Natural killer cell (primary cell): ENCODE measurements at regions not wholly inside any gene's neighbourhood (a gene's known extent, or its start where the extent isn't known, plus 50 kb on each side); places are given as distances from the start of the nearest gene placed in this dataset.
"Not testable (repeated sequence)": the region's sequence is repeated elsewhere in the genome, so short reads cannot be mapped to it uniquely, and the experiment has no call there.

Experiments used
- ATAC-seq, 3 donors: fragments of 150-1000 bp in 2 of 3; fragments of 200-7000 bp in 1 of 3; cut with Tn5 transposase; 1 replicate in 1 of 3; 2 replicates in 2 of 3; pipeline ENCODE4 v1.10.0; 2021; ENCODE audit warnings: mild to moderate bottlenecking in 2 of 3, moderate library complexity in 2 of 3
- DNase-seq, 2 donors: peaks; one replicate each; pipeline versions ENCODE4 v3.0.0 to v3.0.0-alpha.2; 2013 to 2021; ENCODE audit warnings: mixed read lengths in 1 of 2
- H3K27ac ChIP-seq: one replicate; pipeline ENCODE4 v1.5.1; 2013; ENCODE audit warnings: mild to moderate bottlenecking, low read length
- H3K27me3 ChIP-seq: one replicate; pipeline ENCODE4 v1.6.1; 2013; ENCODE audit warnings: low read length; ENCODE audit not compliant: control insufficient read depth, insufficient read depth
- H3K36me3 ChIP-seq: one replicate; pipeline ENCODE4 v1.6.1; 2013; ENCODE audit warnings: low read length; ENCODE audit not compliant: control insufficient read depth, insufficient read depth
- H3K4me1 ChIP-seq: one replicate; pipeline ENCODE4 v1.6.1; 2013; ENCODE audit warnings: low read length; ENCODE audit not compliant: control insufficient read depth, insufficient read depth
- H3K4me3 ChIP-seq: one replicate; pipeline ENCODE4 v1.5.1; 2013; ENCODE audit warnings: low read length
- H3K9me3 ChIP-seq: one replicate; pipeline ENCODE4 v1.6.1; 2013; ENCODE audit warnings: low read length; ENCODE audit not compliant: control insufficient read depth, insufficient read depth
- H3K27ac Mint-ChIP-seq, 2 donors: one replicate each; pipeline ENCODE4 v1.8.0; 2022; ENCODE audit warnings: mild to moderate bottlenecking in 2 of 2, mixed read lengths in 2 of 2, moderate library complexity in 1 of 2
- H3K27me3 Mint-ChIP-seq, 2 donors: one replicate each; pipeline ENCODE4 v1.8.0; 2022; ENCODE audit warnings: low read depth in 2 of 2, mixed read lengths in 2 of 2
- H3K36me3 Mint-ChIP-seq: one replicate; pipeline ENCODE4 v1.8.0; 2022; ENCODE audit warnings: mixed read lengths
- H3K4me1 Mint-ChIP-seq, 2 donors: one replicate each; pipeline ENCODE4 v1.8.0; 2022; ENCODE audit warnings: mixed read lengths in 2 of 2
- H3K4me3 Mint-ChIP-seq: one replicate; pipeline ENCODE4 v1.8.0; 2022; ENCODE audit warnings: mild to moderate bottlenecking, moderate library complexity, mixed read lengths
- H3K9me3 Mint-ChIP-seq, 2 donors: one replicate each; pipeline ENCODE4 v1.8.0; 2022; ENCODE audit warnings: mixed read lengths in 2 of 2
- WGBS: methylation state at CpG from one replicate; pipeline ENCODE4 v1.1.7; 2013; ENCODE audit warnings: missing lambda C conversion rate; ENCODE audit not compliant: insufficient coverage; 5-methylcytosine and 5-hydroxymethylcytosine counted together
- intact Hi-C: fragments of 100-400 bp; cut with micrococcal nuclease; formaldehyde crosslinking; loops from one replicate; pipeline ENCODE4 v1.14.2; 2022
- TF ChIP-seq, protein P1 (sequence below): fragments of 200-600 bp; IDR thresholded peaks from one replicate; pipeline ENCODE4 v1.8.0; 2022; ENCODE audit warnings: antibody characterized with exemption

DNA sequence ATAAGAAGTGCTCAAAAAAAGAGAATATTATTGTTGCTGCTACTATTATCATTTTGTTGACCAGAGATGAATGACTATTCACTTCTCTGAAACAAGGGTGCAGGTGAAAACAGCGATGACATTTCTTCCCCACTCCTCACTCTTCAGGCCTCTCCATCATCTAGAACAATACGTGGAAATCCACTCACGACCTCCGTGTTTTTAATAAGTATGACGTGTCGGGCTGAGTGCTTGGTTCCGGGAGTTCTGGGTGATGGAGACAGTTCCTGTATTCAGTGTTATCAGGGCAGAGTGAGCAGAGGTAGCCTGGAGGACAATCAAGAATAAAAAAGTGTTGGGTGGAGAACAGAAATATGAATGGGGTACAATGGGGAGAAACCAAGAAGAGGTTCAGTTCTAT is 130.0 kb upstream of the ZNF217 start:
- peaks cover 0 to 4% of the 10 kb centered on the region in 2 donors for H3K4me1 Mint-ChIP-seq
- DNase-seq (no peak), ATAC-seq (no peak)
- H3K4me3 Mint-ChIP-seq = no peak overlapping the region
- Histone ChIP-seq H3K4me3 (no peak overlapping the region), H3K9me3 (no peaks in the 10 kb centered on the region), H3K27ac (no peak overlapping the region), H3K4me1 (no peaks in the 10 kb centered on the region), H3K27me3 (no peaks in the 10 kb centered on the region), H3K36me3 (no peaks in the 10 kb centered on the region)
- 97% methylated on average over 7 of the region's 7 CpGs for WGBS
- no peaks in the 10 kb centered on the region for H3K36me3 Mint-ChIP-seq
- TF ChIP-seq, protein P1, sequence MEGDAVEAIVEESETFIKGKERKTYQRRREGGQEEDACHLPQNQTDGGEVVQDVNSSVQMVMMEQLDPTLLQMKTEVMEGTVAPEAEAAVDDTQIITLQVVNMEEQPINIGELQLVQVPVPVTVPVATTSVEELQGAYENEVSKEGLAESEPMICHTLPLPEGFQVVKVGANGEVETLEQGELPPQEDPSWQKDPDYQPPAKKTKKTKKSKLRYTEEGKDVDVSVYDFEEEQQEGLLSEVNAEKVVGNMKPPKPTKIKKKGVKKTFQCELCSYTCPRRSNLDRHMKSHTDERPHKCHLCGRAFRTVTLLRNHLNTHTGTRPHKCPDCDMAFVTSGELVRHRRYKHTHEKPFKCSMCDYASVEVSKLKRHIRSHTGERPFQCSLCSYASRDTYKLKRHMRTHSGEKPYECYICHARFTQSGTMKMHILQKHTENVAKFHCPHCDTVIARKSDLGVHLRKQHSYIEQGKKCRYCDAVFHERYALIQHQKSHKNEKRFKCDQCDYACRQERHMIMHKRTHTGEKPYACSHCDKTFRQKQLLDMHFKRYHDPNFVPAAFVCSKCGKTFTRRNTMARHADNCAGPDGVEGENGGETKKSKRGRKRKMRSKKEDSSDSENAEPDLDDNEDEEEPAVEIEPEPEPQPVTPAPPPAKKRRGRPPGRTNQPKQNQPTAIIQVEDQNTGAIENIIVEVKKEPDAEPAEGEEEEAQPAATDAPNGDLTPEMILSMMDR = no peak
- H3K27me3 Mint-ChIP-seq = no peaks in the 10 kb centered on the region
- H3K9me3 Mint-ChIP-seq = no peaks in the 10 kb centered on the region
- no peak overlapping the region for H3K27ac Mint-ChIP-seq
- intact Hi-C loops = no loop called here

DNA sequence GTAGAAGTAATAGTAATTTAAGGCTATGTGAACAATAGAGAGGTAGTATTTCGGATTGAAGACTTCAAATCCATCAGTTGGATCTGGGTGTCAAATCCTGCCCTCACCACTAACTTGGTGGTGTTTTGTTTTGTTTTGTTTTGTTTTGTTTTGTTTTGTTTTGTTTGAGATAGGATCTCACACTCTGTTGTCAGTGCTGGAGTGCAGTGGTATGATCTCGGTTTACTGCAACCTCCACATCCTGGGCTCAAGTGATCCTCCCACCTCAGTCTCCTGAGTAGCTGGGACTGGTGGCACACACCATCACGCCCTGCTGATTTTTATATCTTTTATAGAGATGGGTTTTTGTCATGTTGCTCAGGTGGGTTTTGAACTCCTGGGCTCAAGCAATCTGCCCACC is 129.4 kb upstream of the ZNF217 start:
- ATAC-seq = no peak
- intact Hi-C loops = no loop called here

DNA sequence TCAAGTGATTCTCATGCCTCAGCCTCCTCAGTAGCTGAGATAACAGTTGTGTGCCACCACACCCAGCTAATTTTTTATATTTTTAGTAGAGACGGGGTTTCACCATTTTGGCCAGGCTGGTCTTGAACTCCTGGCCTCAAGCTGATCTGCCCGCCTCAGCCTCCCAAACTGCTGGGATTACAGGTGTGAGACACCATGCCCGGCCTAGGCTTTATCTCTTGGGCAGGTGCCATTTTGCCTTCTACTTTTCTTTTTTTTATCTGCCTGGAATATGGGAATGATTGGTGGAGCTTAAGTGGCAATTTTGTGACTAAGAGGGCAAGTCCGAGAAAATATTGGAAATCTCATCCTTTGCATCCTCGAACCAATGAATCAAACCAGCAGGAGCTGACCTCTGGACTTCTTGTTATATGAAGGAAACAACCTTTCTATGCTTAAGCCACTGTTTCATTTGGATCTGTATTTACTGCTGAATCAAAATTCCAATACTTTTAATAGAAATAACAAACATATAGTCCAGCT is 128.9 kb upstream of the ZNF217 start:
- Mint-ChIP-seq H3K36me3 (no peaks in the 10 kb centered on the region), H3K27ac (no peak overlapping the region), H3K27me3 (no peaks in the 10 kb centered on the region), H3K4me1 (peaks cover 0 to 4% of the 10 kb centered on the region in 2 donors), H3K4me3 (no peak overlapping the region), H3K9me3 (no peaks in the 10 kb centered on the region)
- no peaks in the 10 kb centered on the region for H3K4me1 ChIP-seq
- H3K9me3 ChIP-seq = no peaks in the 10 kb centered on the region
- 97% methylated on average over 5 of the region's 5 CpGs for WGBS
- DNase-seq (no peak), ATAC-seq (no peak)
- H3K27ac ChIP-seq = no peak overlapping the region
- intact Hi-C loops = no loop called here
- H3K4me3 ChIP-seq = no peak overlapping the region
- H3K27me3 ChIP-seq = no peaks in the 10 kb centered on the region
- no peaks in the 10 kb centered on the region for H3K36me3 ChIP-seq
- TF ChIP-seq, protein P1 = no peak

More for the DNA sequence above, 129.4 kb upstream of the ZNF217 start:
- TF ChIP-seq, protein P1 = no peak
- Mint-ChIP-seq H3K4me3 (no peak overlapping the region), H3K4me1 (peaks cover 0 to 4% of the 10 kb centered on the region in 2 donors), H3K36me3 (no peaks in the 10 kb centered on the region), H3K27me3 (no peaks in the 10 kb centered on the region), H3K27ac (no peak overlapping the region), H3K9me3 (no peaks in the 10 kb centered on the region)
- Histone ChIP-seq H3K27ac (no peak overlapping the region), H3K9me3 (no peaks in the 10 kb centered on the region), H3K4me3 (no peak overlapping the region), H3K4me1 (no peaks in the 10 kb centered on the region), H3K27me3 (no peaks in the 10 kb centered on the region), H3K36me3 (no peaks in the 10 kb centered on the region)
- WGBS = 100% methylated on average over 1 of the region's 3 CpGs
- DNase-seq = no peak

DNA sequence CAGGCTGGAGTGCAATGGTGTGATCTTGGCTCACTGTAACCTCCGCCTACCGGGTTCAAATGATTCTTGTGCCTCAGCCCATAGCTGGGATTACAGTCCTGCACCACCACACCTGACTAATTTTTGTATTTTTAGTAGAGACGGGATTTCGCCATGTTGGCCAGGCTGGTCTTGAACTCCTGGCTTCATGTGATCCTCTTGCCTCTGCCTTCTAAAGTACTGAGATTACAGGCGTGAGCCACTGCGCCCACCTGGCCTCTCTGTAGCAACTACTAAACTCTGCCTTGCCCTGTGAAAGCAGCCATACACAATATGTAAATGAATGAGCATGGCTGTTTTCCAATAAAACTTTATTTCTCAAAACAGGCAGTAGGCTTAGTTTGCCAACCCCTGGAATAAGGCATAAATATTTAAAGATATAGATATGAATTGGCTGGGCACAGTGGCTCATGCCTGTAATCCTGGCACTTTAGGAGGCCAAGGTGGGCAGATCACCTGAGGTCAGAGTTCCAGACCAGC is 127.9 kb upstream of the ZNF217 start:
- H3K4me1 ChIP-seq, intact Hi-C loops, H3K9me3 Mint-ChIP-seq, H3K36me3 ChIP-seq, H3K9me3 ChIP-seq, H3K27me3 Mint-ChIP-seq, H3K4me3 ChIP-seq, ATAC-seq, H3K36me3 Mint-ChIP-seq, H3K4me1 Mint-ChIP-seq, H3K27ac Mint-ChIP-seq, H3K27me3 ChIP-seq, H3K4me3 Mint-ChIP-seq, DNase-seq, H3K27ac ChIP-seq: not testable (repeated sequence)
- WGBS = 93% methylated on average over 6 of the region's 6 CpGs

DNA sequence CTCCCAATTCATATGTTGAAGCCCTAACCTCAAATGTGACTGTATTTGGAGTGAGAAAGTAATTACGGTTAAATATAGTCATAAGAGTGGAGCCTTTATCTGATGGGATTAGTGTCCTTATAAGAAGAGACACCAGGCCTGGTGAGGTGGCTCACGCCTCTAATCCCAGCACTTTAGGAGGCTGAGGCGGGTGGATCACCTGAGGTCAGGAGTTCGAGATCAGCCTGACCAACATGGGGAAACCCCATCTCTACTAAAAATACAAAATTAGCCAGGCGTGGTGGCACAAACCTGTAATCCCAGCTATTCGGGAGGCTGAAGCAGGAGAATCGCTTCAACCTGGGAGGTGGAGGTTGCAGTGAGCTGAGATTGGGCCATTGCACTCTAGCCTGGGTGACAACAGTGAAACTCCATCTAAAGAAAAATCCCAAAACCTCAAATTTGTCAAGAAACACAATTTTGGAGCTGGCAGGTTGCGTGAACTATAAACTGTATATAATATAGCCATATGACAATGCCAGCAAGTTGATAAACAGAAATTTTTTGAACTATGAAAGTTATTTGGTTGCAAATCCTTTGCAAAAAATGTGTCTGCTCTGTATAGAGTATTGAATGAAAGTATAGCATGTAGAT is 125.6 kb upstream of the ZNF217 start:
- H3K27me3 ChIP-seq, H3K9me3 ChIP-seq, intact Hi-C loops, H3K36me3 ChIP-seq, H3K27me3 Mint-ChIP-seq, H3K4me3 Mint-ChIP-seq, DNase-seq, H3K27ac Mint-ChIP-seq, H3K27ac ChIP-seq, H3K36me3 Mint-ChIP-seq, H3K4me1 ChIP-seq, H3K9me3 Mint-ChIP-seq, H3K4me1 Mint-ChIP-seq, H3K4me3 ChIP-seq, ATAC-seq: not testable (repeated sequence)
- 85% methylated on average over 7 of the region's 8 CpGs for WGBS
